AG10803 (cell line): ENCODE measurements at regions not wholly inside any gene's neighbourhood (a gene's known extent, or its start where the extent isn't known, plus 50 kb on each side); places are given as distances from the start of the nearest gene placed in this dataset.
"Not testable (repeated sequence)": the region's sequence is repeated elsewhere in the genome, so short reads cannot be mapped to it uniquely, and the experiment has no call there.

Experiments used
- DNase-seq: peaks from one replicate; pipeline ENCODE4 v3.0.0; 2010; ENCODE audit warnings: low read depth
- H3K4me3 ChIP-seq: 2 replicates; pipeline ENCODE4 v1.5.1; 2011; ENCODE audit warnings: mild to moderate bottlenecking, low read length, control low read depth
- TF ChIP-seq, protein P1 (sequence below): conservative IDR thresholded peaks from 2 replicates; pipeline ENCODE4 v1.5.1; 2011; ENCODE audit warnings: mild to moderate bottlenecking, low read length, control low read depth, inconsistent platforms

DNA sequence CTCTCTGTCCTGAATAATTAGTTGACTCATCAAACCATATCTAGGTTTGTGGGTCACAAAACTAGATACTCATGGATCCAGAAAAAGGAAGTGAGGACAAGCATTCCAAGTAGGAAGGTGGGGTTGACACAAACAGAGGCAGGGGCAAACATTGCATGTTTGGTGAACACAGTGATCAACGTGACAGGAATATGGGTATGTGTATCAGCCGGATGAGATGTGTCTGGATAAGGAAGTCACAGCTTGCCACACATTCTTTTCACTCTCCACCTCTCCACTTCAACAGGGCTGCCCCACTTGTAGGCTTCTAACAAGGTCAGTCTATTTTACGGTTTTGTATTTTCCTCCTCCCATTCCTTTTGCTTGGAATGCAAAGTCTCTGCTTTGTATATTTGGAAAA lies 319.0 kb downstream of the CYRIA start:
- TF ChIP-seq, protein P1, sequence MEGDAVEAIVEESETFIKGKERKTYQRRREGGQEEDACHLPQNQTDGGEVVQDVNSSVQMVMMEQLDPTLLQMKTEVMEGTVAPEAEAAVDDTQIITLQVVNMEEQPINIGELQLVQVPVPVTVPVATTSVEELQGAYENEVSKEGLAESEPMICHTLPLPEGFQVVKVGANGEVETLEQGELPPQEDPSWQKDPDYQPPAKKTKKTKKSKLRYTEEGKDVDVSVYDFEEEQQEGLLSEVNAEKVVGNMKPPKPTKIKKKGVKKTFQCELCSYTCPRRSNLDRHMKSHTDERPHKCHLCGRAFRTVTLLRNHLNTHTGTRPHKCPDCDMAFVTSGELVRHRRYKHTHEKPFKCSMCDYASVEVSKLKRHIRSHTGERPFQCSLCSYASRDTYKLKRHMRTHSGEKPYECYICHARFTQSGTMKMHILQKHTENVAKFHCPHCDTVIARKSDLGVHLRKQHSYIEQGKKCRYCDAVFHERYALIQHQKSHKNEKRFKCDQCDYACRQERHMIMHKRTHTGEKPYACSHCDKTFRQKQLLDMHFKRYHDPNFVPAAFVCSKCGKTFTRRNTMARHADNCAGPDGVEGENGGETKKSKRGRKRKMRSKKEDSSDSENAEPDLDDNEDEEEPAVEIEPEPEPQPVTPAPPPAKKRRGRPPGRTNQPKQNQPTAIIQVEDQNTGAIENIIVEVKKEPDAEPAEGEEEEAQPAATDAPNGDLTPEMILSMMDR = no peak
- no peak for DNase-seq
- no peak overlapping the region for H3K4me3 ChIP-seq

DNA sequence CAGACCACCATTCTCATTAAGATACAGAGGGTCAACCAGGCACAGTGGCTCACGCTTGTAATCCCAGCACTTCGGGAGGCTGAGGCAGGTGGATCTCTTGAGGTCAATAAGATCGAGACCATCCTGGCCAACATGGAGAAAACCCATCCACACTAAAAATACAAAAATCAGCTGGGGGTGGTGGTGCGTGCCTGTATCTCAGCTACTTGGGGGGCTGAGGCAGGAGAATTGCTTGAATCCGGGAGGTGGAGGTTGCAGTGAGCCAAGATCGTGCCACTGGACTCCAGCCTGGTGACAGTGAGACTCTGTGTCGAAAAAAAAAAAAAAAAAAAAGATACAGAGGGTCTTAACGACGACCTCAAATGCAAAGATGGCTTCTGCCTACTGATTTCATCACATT lies 320.4 kb downstream of the CYRIA start:
- not testable (repeated sequence) for DNase-seq, H3K4me3 ChIP-seq

DNA sequence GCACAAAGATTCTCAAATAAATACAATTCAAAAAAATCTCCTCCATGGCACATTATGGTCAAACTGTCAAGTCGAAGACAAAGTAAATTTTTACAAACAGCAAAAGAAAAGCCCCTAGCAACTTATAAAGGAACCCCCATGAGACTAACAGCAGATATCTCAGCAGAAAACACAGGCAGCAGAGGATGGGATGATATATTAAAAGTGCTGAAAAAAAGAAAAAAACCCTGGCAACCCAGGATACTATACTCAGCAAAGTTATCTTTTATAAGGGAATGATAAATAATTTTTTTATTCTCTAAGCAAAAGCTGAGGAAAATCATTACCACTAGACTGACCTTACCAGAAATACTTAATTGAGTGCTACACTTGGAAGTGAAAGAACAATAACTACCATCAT lies 326.4 kb downstream of the CYRIA start:
- no peak for DNase-seq

DNA sequence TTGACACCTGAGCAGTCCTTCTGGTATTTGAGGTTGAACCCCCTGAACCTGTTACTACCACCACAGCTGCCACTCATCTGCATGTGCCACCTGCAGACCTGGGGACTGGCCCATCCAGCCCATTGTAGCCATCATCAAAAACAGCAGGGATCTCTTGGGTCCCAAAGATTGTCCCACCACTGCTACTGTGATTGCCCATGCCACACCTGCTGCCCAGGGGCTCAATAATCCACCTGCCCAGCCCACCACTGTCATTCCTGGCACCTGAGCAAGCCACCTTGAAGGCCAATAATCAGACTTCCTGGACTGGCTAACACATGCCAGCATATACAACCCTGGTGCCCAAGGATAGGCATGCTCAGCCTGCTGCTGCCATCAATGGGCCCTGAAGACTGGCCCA lies 327.6 kb downstream of the CYRIA start:
- no peak overlapping the region for H3K4me3 ChIP-seq
- TF ChIP-seq, protein P1 = no peak
- no peak for DNase-seq

More for the DNA sequence above, 326.4 kb downstream of the CYRIA start:
- H3K4me3 ChIP-seq = no peak overlapping the region
- TF ChIP-seq, protein P1 = no peak

DNA sequence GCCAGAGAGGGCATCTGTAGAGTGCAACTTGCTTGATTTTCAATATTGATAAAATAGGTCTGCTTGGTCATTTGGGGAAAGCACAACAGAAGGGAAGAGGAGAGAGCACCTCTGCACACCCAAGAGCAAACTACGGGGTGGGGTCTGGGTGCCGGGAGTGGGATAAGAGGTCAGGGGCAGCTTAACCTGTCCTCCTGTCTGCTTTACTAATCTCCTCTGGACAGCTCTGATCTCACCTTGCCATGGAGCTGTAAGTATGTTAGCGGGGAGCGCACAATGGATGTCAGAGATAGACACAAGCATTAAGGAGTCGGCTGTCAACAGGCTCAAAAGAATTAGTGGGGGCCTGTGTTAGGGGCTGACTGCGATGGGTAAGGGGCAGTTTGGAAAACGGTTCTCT lies 328.7 kb downstream of the CYRIA start:
- no peak for DNase-seq
- TF ChIP-seq, protein P1 = no peak
- no peak overlapping the region for H3K4me3 ChIP-seq

DNA sequence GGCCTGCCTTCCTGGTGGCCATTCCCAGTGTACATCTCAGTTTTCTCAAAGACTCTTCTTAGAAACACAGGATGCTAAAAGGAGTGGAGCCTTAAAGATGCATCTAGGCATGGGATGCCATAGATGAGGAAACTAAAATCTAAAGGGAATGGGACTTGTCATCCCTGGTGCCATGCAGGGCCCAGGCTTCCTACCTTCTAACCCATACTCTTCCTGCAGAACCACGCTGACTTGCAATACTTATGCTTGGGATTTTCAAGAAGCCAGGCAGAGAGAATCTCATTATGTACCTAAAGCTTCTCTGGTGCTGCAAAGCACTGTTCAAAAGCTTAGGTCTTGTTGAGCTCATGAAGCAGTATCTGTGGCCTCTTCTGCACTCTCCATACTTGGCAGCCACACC lies 329.1 kb downstream of the CYRIA start:
- H3K4me3 ChIP-seq = no peak overlapping the region
- TF ChIP-seq, protein P1 = no peak
- no peak for DNase-seq

DNA sequence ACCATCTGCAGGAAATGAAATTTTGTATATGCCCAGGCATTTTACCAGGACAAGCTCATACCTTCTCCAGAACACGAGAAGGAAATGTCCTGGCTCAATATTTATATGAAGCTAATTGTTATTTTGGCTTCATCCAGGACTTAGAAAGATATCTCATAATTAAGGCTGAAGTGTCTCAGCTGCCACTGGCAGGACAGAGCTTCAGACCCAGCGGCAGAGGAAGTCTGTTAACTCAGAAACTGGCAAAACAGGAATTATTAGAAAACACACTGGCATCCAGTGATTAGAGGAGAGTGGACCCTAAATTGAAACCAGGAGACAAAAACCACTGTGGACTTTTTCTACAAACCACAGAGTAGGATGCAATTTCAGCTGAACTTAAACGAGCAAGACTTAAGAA lies 329.7 kb downstream of the CYRIA start:
- TF ChIP-seq, protein P1 = no peak
- H3K4me3 ChIP-seq = no peak overlapping the region
- no peak for DNase-seq

DNA sequence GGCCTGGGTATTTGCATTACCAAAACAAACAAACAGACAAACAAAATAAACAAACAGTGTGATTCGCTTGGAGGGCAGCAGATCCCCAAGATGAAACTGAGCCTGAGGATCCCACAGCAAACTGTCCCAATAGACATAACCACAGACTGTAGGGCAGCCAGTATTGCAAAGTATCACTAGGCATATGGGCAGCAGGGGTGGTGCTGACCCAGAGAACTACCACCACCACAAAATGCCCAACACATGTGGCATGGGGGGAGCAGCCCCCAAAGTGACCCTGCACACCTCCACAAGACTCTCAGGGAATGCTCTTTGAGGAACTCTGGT lies 330.1 kb downstream of the CYRIA start:
- TF ChIP-seq, protein P1 = no peak
- no peak for DNase-seq
- H3K4me3 ChIP-seq = no peak overlapping the region
